Thoracic aorta (tissue), 2 donors: ENCODE measurements at regions not wholly inside any gene's neighbourhood (a gene's known extent, or its start where the extent isn't known, plus 50 kb on each side); places are given as distances from the start of the nearest gene placed in this dataset.

Experiments used
- ATAC-seq: fragments of 150-250 bp; one replicate; pipeline ENCODE4 v1.8.0; 2017; ENCODE audit warnings: low read depth; ENCODE audit not compliant: insufficient number of reproducible peaks, low FRiP score
- DNase-seq: peaks from one replicate; pipeline ENCODE4 v3.0.0-alpha.2; 2020; ENCODE audit warnings: low spot score
- H3K27ac ChIP-seq, 2 donors: fragments of 200-600 bp; sonication (generic); 1 replicate in 1 of 2; 2 replicates in 1 of 2; pipeline ENCODE4 v1.5.1; 2016; ENCODE audit warnings: mild to moderate bottlenecking in 2 of 2, moderate library complexity in 2 of 2
- H3K27me3 ChIP-seq: fragments of 200-600 bp; sonication (generic); replicated peaks from 2 replicates; pipeline ENCODE4 v1.6.0; 2016; ENCODE audit warnings: mild to moderate bottlenecking; ENCODE audit not compliant: insufficient read depth
- H3K36me3 ChIP-seq: fragments of 200-600 bp; sonication (generic); one replicate; pipeline ENCODE4 v1.5.1; 2016
- H3K4me1 ChIP-seq, 2 donors: fragments of 200-600 bp; sonication (generic); 1 replicate in 1 of 2; 2 replicates in 1 of 2; pipeline versions ENCODE4 v1.5.1 to v1.6.0; 2016; ENCODE audit warnings: low read depth in 2 of 2, mild to moderate bottlenecking in 1 of 2; ENCODE audit not compliant: control insufficient read depth in 1 of 2
- H3K4me3 ChIP-seq: fragments of 200-600 bp; sonication (generic); 2 replicates; pipeline ENCODE4 v1.5.1; 2016; ENCODE audit warnings: mild to moderate bottlenecking
- H3K9me3 ChIP-seq: fragments of 200-600 bp; sonication (generic); 2 replicates; pipeline ENCODE4 v1.5.1; 2016
- CTCF ChIP-seq: fragments of 200-600 bp; sonication (generic); IDR thresholded peaks from one replicate; pipeline ENCODE4 v1.5.1; 2019; ENCODE audit warnings: antibody characterized with exemption

GRCh38 chr3:27535809-27536392, 51.7 kb upstream of the SLC4A7 start:
- DNase-seq: no peak
- Histone ChIP-seq H3K4me1 (peaks cover 18 to 42% of the 10 kb centered on the region in 2 donors), H3K27ac (peak overlapping the region; percentile 73 to 92), H3K27me3 (no peaks in the 10 kb centered on the region), H3K9me3 (no peaks in the 10 kb centered on the region), H3K4me3 (no peak overlapping the region), H3K36me3 (no peaks in the 10 kb centered on the region)
- TF ChIP-seq CTCF: no peak
- peak; percentile 56 for ATAC-seq

- Histone ChIP-seq H3K27me3 (no peaks in the 10 kb centered on the region), H3K9me3 (no peaks in the 10 kb centered on the region), H3K4me1 (peaks cover 18 to 42% of the 10 kb centered on the region in 2 donors), H3K27ac (peak overlapping the region; percentile 73 to 92), H3K4me3 (no peak overlapping the region), H3K36me3 (no peaks in the 10 kb centered on the region)
- TF ChIP-seq CTCF: peak; percentile 62
- ATAC-seq (peak; percentile 90), DNase-seq (peak; percentile 77)
Observed at GRCh38 chr3:27533718-27534573, 49.8 kb upstream of the SLC4A7 start.
